IPS-11a (cell line): ENCODE measurements at regions not wholly inside any gene's neighbourhood (a gene's known extent, or its start where the extent isn't known, plus 50 kb on each side); places are given as distances from the start of the nearest gene placed in this dataset.
A peak's percentile ranks its signal among the peaks of the same experiment; 100 is the strongest.
"Not testable (repeated sequence)": the region's sequence is repeated elsewhere in the genome, so short reads cannot be mapped to it uniquely, and the experiment has no call there.

Experiments
- H3K4me3 ChIP-seq: one replicate; pipeline ENCODE4 v1.5.1; 2013; ENCODE audit warnings: low read depth, low read length, control low read depth

DNA sequence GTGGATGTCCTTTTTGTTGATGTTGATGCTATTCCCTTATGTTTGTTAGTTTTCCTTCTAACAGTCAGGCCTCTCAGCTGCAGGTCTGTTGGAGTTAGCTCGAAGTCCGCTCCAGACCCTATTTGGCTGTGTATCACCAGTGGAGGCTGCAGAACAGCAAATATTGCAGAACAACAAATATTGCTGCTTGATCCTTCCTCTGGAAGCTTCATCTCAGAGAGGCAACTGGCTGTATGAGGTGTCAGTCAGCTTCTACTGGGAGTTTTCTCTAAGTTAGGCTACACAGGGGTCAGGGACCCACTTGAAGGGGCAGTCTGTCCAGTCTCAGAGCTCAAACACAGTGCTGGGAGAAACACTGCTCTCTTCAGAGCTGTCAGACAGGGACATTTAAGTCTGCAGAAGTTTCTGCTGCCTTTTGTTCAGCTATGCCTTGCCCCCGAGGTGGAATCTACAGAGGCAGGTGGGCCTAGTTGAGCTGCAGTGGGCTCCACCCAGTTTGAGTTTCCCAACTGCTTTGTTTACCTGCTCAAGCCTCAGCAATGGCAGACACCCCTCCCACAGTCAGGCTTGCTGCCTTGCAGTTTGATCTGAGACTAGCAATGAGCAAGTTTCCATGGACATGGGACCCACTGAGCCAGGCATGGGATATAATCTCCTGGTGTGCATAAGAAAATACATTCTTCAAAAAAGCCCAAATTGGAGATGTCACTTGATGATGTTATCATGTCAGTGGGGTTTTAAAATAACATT is 99.5 kb downstream of the KDM5D start:
- H3K4me3 ChIP-seq: no peak overlapping the region

- H3K4me3 ChIP-seq: no peak overlapping the region
These were observed 106.7 kb downstream of the KDM5D start for GRCh38 chrY:19637651-19638347.

DNA sequence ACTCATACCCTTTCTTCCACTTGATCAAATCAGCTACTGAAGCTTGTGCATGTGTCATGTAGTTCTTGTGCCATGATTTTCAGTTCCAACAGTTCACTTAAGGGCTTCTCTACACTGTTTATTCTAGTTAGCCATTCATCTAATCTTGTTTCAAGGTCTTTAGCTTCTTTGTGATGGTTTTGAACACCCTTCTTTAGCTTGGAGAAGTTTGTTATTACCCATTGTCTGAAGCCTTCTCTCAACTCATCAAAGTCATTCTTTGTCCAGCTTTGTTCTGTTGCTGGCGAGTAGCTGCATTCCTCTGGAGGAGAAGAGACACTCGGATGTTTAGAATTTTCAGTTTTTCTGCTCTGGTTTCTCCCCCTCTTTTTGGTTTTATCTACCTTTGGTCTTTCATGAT is 115.6 kb downstream of the KDM5D start:
- H3K4me3 ChIP-seq: no peak overlapping the region

GRCh38 chrY:19622392-19622791 is 122.1 kb downstream of the KDM5D start:
- H3K4me3 ChIP-seq: no peak overlapping the region

DNA sequence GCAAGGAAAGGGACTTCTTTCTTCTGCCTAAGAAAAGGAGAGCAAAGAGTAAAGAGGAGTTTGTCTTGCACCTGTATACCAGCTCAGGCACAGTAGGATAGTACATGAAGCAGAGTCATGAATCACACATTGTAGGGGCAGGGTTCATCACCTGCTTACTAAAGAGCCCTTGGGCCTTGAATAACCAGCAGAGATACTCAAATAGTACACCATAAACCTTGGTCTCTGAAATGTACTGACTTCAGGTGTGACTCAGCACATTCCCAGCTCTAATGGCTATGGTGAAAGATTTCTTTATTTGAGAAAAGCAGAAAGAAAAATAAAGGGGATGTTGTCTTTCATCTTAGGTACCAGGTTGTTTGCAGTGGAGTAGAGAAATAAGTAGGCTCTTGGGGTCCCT is 122.8 kb downstream of the KDM5D start:
- H3K4me3 ChIP-seq: no peak overlapping the region

DNA sequence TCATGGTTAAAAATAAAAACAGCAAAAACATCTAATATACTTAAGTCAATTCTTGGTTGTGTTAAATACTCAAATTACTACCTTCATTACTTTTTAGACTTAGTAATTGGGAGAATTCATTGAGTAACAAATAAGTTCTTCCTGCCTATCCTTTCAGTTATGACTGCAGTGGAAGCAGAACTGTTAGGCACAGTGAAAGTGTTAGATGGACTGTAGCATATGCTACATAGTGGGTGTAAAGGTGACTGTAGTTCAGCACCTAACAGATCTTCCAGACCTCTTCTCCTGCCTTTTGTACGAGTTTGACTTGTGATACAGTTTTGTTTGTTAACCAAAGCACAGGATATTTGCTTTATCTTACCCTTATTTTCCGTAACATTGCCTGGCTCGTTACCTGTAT is 143.4 kb downstream of the KDM5D start:
- no peak overlapping the region for H3K4me3 ChIP-seq

DNA sequence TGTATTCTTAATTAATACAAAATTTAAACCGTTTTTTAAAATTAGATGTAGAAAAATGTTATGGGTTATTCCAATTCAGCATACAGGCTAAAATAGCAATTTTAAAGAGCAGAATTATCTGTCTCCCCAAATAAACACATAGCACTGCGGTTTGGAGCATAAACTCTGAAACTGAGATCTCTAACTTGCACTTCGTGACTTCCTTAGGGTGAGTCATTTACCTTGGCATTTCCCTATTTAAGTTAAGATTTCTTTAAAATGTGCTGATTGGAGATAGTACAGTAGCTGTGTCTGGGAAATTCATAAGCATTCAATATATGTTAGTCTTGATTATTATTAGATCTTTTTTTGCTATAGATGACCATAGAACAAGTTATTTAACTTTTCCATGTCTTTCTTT is 143.8 kb downstream of the KDM5D start:
- H3K4me3 ChIP-seq: no peak overlapping the region

DNA sequence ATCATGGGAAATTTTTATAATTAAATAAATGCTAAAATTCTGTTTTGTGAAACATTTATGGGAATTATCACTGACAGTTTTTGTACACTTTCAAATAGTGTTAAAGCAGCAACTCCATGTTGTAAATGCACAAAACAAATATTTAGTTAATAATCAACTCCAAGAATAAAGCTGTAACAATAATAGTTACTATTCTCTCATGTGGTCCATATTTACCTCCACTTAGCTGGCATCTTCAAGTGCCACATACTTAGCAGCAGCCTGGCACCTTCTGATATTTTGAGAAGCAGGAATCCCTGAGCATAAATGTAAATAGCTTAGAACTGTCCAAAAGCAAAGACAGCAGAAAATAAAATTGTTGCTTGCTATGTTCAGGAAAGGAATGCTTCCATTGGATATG is 154.3 kb downstream of the KDM5D start:
- H3K4me3 ChIP-seq: no peak overlapping the region

DNA sequence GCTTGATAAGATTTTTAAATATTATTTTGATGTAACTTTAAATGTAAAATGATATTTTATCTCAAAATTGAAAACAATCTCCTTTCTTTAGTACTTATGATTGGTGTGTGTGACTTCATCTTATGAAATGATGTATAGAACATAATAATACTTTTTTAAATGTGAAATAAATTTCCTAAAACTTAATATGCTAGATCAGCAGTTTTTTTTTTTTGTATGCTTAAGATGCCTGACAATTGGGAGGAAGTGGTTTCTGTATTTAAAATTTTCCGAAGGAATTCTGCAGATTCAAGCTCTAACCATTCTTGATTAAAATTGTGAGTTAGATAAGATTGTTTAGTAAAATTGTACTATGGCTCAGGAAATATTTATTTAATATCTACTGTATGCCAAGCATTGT is 154.9 kb downstream of the KDM5D start:
- no peak overlapping the region for H3K4me3 ChIP-seq

DNA sequence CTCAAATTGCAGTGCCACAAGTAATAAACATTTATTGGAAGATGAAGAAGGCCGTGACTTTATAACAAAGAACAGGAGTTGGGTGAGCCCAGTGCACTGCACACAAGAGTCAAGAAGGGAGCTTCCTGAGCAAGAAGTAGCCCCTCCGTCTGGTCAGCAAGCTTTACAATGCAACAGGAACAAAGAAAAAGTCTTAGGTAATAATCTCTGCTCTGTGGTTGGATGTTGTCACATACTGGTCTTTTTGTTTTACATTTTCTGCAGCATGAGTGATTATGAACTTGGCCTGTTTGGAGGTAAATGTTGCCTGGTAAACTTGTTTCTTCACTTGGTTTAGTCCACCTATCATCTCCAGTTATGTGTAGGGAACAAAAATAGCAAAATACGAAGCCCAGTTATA is 157.2 kb downstream of the KDM5D start:
- no peak overlapping the region for H3K4me3 ChIP-seq

DNA sequence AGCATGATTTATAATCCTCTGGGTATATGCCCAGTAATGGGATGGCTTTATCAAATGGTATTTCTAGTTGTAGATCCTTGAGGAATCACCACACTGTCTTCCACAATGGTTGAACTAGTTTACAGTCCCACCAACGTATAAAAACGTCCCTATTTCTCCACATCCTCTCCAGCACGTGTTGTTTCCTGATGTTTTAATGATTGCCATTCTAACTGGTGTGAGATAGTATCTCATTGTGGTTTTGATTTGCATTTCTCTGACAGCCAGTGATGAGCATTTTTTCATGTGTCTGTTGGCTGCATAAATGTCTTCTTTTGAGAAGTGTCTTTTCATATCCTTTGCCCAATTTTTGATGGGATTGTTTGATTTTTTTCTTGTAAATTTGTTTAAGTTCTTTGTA is 163.5 kb downstream of the KDM5D start:
- H3K4me3 ChIP-seq: not testable (repeated sequence)

DNA sequence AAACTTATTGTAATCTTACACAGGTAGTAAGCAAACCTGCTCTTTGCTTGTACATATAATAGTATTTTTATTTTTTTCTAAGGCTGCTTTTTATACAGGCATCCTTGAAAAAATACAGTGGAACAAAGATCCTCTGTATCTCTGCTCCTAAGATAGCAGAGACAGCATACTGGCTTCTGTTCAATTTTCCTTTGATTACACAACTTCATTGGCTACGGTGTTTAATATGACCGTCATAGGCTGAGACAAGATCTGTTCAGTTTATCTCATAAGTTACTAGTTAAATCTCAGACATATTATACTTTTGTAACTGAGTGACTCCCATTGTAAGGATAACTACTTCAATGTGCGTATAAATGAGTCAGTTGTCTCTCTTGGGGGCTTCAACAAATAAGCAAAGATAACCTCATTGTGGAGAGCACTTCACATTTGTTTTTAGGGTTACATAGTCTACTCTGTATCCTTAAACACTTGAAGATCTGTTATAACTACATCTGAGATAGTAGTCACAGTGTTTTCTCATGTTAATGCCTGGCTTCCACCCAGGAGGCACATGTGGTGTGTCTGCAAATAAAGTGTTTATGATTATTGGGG is 166.1 kb downstream of the KDM5D start:
- H3K4me3 ChIP-seq: no peak overlapping the region

DNA sequence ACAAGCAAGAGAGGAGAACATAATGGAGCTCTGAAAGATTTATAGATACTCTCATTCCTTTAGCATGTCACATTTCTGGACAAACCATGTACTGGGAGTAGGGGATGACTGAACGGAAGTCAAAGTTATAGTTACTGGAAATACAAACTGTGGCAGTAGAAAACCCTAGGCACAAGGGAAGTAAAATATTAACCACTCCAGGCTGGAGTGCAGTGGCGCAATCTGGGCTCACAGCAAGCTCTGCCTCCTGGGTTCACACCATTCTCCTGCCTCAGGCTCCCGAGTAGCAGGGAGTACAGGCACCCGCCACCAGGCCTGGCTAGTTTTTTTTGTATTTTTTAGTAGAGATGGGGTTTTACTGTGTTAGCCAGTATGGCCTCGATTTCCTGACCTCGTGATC is 167.3 kb downstream of the KDM5D start:
- no peak overlapping the region for H3K4me3 ChIP-seq

DNA sequence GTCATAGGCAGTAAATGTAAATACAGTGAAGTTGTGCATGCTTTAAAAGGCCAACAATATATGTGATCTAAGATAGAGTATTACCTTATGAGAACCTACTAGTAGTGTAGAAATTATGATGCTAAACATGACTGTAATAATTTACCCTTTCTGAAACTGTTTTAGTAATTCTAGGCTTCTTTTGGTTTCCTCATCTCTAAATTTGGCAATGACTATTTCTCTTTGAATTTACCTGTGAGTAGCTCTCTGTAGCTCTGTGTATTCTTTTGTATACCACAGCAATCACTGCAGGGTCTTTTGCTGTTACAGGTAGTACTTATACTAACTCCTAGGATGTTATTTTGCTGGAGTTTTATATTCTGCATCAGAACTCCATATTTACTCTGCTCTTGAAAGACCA is 169.6 kb downstream of the KDM5D start:
- H3K4me3 ChIP-seq: no peak overlapping the region

GRCh38 chrY:19573646-19574045 is 170.9 kb downstream of the KDM5D start:
- H3K4me3 ChIP-seq: no peak overlapping the region

DNA sequence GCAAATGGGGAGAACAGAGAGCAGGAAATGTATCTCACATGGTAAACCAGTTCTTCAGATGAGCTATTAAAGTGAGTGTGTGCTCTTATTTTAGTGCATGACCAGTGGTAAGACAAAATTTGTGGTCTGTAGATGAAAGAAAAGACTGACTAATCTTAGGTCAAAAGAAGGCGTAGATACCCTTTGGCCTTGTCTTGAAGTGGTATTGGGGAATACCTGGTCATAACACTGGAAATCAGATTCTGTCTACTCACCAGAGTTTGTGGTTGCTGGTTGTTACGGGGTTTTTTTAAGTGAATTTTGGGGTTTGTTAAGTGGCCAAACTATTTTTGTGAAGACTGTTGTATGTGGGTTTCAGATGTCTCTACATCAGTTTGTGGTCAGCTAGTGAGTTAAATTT is 173.5 kb downstream of the KDM5D start:
- no peak overlapping the region for H3K4me3 ChIP-seq

GRCh38 chrY:19567943-19568342 is 176.6 kb downstream of the KDM5D start:
- H3K4me3 ChIP-seq: peak overlapping the region; percentile 87

- peak overlapping the region; percentile 87 for H3K4me3 ChIP-seq
These were observed 177.2 kb downstream of the KDM5D start for GRCh38 chrY:19567051-19567921.

DNA sequence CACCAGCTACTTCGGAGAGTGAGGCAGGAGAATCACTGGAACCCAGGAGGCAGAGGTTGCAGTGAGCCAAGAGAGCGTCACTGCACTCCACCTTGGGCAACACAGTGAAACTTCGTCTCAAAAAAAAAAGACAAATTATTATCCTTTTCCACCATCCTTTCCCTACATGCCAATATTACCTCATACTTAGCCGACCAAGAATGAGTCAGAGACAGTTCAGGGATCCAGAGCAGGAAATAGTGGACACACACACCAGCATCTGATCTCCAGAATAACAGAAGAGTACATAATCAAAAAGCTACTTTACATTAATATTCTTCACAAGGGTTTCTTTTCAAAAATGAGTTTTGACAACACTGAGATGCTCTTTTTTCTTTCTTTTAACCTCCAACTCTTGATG is 185.4 kb downstream of the KDM5D start:
- H3K4me3 ChIP-seq: no peak overlapping the region

DNA sequence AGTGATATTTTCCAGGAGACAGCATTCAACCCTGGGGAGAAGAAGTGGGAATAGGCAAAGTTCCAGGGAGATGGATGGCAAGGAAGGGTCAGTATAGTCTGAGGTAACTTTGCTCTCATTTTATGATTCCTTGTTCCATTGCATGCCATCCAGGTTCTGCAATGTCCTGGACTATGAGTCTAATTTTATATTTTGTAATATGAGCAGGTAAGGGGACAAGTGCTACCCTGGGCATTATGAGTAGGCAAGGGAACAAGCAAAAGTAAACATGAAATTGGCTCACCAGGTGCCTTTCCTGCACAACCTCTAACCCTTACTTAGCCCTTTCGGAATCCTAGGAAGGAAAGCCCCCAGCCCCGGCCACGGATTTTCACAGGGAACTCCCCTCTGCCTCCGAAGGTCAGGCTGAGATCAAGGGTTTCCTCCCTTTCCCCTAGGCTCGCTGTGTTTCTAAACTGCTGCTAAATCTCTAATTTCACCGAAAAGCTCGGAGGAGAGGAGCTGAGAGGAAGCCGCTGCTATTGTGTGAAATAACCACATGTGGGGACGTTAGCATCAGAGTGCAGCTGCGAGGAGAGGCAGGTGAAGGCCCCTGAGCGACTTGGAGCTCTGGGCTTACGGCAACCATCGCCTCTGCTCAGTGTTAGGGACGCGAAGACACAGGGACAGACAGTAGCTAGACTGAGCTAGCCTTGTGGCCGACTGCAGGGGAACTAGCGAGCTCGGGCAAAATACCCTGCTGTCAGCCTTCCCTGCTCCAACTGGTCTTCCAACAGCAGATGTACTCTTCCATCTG is 194.7 kb downstream of the KDM5D start:
- no peak overlapping the region for H3K4me3 ChIP-seq
